Activated CD4-positive, alpha-beta T cell treated with anti-CD3 and anti-CD28 coated beads, Interleukin-2, Interleukin-4, amounts not matched to agents 100 ng/mL and 50 ng/mL, durations not matched to agents 16 hours and 8 hours (primary cell): ENCODE measurements at regions not wholly inside any gene's neighbourhood (a gene's known extent, or its start where the extent isn't known, plus 50 kb on each side); places are given as distances from the start of the nearest gene placed in this dataset.

ENCODE experiments used
- DNase-seq: peaks from one replicate; pipeline ENCODE4 v3.0.0-alpha.2; 2020; ENCODE audit warnings: low spot score

GRCh38 chr4:24287096-24287495, 297.3 kb downstream of the DHX15 start:
- no peak for DNase-seq

GRCh38 chr4:24285759-24286158, 298.6 kb downstream of the DHX15 start:
- DNase-seq = no peak

DNA sequence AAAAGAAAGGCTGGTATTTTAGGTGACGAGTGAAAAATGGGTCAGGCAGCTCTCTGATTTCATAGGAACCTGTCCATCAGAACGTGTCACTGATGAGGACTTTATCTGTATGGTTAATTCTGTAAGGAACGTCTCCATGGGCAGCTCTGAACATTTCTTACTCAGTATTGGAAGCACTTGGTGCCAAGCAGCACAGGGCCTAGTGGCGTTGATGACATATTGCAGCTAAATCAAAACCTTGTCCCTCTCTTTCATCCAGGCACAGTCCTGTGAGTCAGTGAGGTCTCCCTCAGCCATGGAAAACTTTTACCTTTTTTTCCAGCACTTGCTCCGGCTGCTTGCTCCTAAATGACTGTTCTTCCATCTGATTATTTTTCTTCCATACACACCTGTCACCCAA, 301.9 kb downstream of the DHX15 start:
- no peak for DNase-seq

GRCh38 chr4:24279911-24280375, 304.4 kb downstream of the DHX15 start:
- DNase-seq = no peak

DNA sequence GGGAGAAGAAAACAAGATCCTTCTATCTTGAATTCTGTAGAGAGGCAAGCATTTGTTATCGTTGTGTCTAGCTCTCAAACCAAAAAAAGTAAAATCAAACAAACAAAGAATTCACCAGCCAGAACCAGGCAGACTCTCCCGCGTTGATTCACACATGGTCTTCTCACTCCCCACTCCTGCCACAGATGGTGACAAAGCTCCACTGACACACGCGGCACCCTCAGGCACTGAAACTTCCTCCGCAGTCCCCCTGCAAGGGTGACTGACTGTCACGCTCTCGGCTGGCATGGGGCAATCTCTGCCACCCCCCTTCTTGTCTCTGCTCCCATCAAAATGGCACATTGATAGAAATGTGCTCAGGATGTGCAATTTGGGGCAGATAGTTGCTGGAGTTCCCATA, 304.9 kb downstream of the DHX15 start:
- no peak for DNase-seq

DNA sequence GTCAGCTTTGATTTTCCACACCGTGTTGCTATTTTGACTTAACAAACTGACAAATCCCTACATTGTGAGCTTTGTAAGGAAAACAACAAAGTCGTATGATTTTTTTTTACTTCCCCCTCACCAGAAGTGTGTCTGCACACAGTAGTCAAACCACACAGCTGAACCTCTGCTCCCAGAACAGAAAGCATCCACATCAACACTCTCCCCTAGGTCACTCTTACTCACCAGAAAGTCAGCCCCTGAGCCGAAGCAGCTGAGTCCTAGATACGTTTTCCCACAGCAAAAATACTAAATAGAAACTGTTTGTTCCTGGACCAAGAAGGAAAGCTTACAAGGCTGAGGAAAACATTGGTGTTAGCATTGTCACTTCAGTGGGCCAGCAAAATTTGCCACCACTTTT, 305.7 kb downstream of the DHX15 start:
- DNase-seq = no peak

DNA sequence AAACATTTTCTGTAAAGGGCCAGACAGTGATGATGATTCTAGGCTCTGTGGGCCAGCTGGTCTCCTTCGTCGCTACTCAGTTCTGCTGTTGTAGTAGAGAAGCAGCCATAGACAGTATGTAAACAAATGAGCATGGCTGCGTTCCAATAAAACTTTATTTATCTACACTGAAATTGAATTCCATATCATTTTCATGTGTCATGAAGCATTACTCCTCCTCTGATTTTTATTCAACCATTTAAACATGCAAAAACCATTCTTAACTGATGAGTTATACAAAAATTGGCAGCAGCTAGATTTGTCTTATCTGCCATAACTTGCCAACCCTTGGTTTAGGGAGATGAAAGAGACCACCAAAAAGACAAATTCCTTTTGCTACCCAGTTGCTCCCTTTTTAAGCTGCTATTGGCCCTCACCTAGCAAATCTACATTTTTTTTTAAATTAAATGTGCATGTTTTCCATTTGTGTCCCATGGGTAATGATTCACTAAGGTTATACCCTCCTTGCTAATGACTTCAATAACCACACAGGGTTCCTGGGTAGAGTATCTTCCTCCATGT, 309.9 kb downstream of the DHX15 start:
- no peak for DNase-seq

GRCh38 chr4:24273136-24273535, 311.2 kb downstream of the DHX15 start:
- DNase-seq = no peak

GRCh38 chr4:24266951-24267722, 317.2 kb downstream of the DHX15 start:
- no peak for DNase-seq

DNA sequence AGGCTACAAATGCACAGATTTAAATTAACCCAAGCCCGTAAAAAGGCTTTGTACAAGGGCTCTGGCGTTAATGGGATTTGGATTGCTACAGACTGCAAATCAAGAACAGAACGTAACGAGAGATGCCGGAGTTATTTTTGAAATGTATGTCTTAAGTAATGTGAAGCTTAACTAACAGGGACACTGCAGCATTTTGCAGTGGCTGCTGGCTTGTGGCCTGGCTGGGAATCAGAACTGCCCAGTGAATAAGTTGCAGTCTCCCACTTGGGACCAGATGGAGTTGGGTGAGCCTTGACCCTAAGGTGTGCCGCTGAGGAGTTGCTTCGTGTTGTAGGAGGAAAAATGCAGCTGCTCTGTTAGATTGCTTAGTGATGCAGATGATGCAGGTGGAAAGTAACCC, 318.4 kb downstream of the DHX15 start:
- DNase-seq = no peak

- DNase-seq = no peak
Measured at GRCh38 chr4:24262616-24263015, 321.7 kb downstream of the DHX15 start.

- no peak for DNase-seq
Measured at GRCh38 chr4:24262084-24262483, 322.3 kb downstream of the DHX15 start.

- DNase-seq = no peak
Measured at GRCh38 chr4:24260923-24261564, 323.3 kb downstream of the DHX15 start.

DNA sequence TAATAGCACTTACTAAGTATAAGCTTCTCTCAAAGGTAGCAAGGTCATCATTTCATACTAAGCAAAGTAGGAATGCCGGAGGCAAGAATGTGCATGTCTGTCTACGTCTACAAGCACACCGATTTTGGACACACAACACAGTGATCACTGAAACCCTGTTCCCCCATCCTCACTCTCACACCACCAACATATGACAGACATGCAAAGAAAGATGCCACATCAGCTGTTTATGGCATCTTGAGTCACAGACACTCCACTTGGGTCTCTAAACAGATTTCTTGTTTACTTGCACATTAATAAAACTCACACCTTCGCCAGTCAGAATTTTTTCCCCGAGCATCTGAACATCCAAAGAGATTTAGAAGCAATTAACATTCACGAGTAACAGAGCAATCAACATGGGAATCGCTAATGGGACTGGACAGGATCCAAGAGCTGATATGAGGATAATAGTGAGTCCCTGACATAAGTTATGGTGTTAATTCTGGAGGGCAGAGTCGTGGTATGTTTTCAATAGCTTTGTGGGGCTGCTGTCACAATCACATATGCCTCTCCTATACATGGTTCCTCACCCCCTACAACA, 324.1 kb downstream of the DHX15 start:
- DNase-seq = no peak

GRCh38 chr4:24256547-24256946, 327.8 kb downstream of the DHX15 start:
- DNase-seq = no peak

- DNase-seq = no peak
Measured at GRCh38 chr4:24256066-24256465, 328.3 kb downstream of the DHX15 start.

GRCh38 chr4:24252121-24252520, 332.2 kb downstream of the DHX15 start:
- no peak for DNase-seq

GRCh38 chr4:24251589-24251988, 332.8 kb downstream of the DHX15 start:
- no peak for DNase-seq

- DNase-seq = no peak
Measured at GRCh38 chr4:24249972-24250371, 334.4 kb downstream of the DHX15 start.

GRCh38 chr4:24248674-24249630, 335.4 kb downstream of the DHX15 start:
- no peak for DNase-seq

- DNase-seq = no peak
Measured at GRCh38 chr4:24245491-24245820, 338.9 kb downstream of the DHX15 start.
